Keratinocyte (primary cell): ENCODE measurements at regions not wholly inside any gene's neighbourhood (a gene's known extent, or its start where the extent isn't known, plus 50 kb on each side); places are given as distances from the start of the nearest gene placed in this dataset.
"Not testable (repeated sequence)": the region's sequence is repeated elsewhere in the genome, so short reads cannot be mapped to it uniquely, and the experiment has no call there.

Source experiments
- DNase-seq: peaks from one replicate; pipeline ENCODE4 v3.0.0-alpha.2; 2011; ENCODE audit warnings: low read depth, missing footprints, low spot score
- FAIRE-seq: peaks from 2 replicates; lab custom pipeline; 2011; peaks lifted over from hg19 to GRCh38; lab: Jason Lieb, UNC
- H2AFZ ChIP-seq: 2 replicates; pipeline ENCODE4 v1.6.0; 2012; ENCODE audit warnings: low read length, control low read depth, inconsistent platforms; ENCODE audit not compliant: control insufficient read depth
- H3K27ac ChIP-seq: 2 replicates; pipeline ENCODE4 v1.5.1; 2011; ENCODE audit warnings: low read length; ENCODE audit not compliant: control insufficient read depth, insufficient read depth
- H3K27me3 ChIP-seq: 3 replicates; pipeline ENCODE4 v1.6.0; 2011; ENCODE audit warnings: low read length; ENCODE audit not compliant: control insufficient read depth, insufficient read depth; ENCODE audit errors: extremely low read depth
- H3K36me3 ChIP-seq, 2 experiments: 2 replicates in 1 of 2; 3 replicates in 1 of 2; pipeline ENCODE4 v1.5.1; 2011; ENCODE audit warnings: low read length in 2 of 2, mild to moderate bottlenecking in 1 of 2; ENCODE audit not compliant: control insufficient read depth in 2 of 2, insufficient read depth in 2 of 2; ENCODE audit errors: extremely low read depth in 1 of 2
- H3K4me1 ChIP-seq: 3 replicates; pipeline ENCODE4 v1.5.1; 2011; ENCODE audit warnings: low read length; ENCODE audit not compliant: control insufficient read depth, insufficient read depth; ENCODE audit errors: extremely low read depth
- H3K4me2 ChIP-seq: 3 replicates; pipeline ENCODE4 v1.6.0; 2011; ENCODE audit warnings: low read depth, low read length; ENCODE audit not compliant: control insufficient read depth, insufficient read depth; ENCODE audit errors: extremely low read depth
- H3K4me3 ChIP-seq, 3 experiments: fragments of 200-600 bp in 1 of 3; sonication (generic) in 1 of 3; 2 replicates in 2 of 3; 3 replicates in 1 of 3; pipeline ENCODE4 v1.5.1; 2011 to 2016; ENCODE audit warnings: low read length in 3 of 3, mild to moderate bottlenecking in 3 of 3, control low read depth in 2 of 3, inconsistent platforms in 1 of 3, low read depth in 1 of 3, mixed read lengths in 1 of 3, mixed run types in 1 of 3, moderate library complexity in 1 of 3; ENCODE audit not compliant: control insufficient read depth in 2 of 3, insufficient read depth in 2 of 3; ENCODE audit errors: extremely low read depth in 1 of 3
- H3K79me2 ChIP-seq: 2 replicates; pipeline ENCODE4 v1.6.0; 2012; ENCODE audit warnings: low read length; ENCODE audit not compliant: control insufficient read depth, insufficient read depth
- H3K9ac ChIP-seq: 3 replicates; pipeline ENCODE4 v1.6.0; 2011; ENCODE audit warnings: low read length; ENCODE audit not compliant: control insufficient read depth, insufficient read depth; ENCODE audit errors: extremely low read depth
- H3K9me1 ChIP-seq: 3 replicates; pipeline ENCODE4 v1.6.0; 2011; ENCODE audit warnings: low read length; ENCODE audit not compliant: control insufficient read depth, insufficient read depth; ENCODE audit errors: extremely low read depth
- H3K9me3 ChIP-seq: 2 replicates; pipeline ENCODE4 v1.5.1; 2012; ENCODE audit warnings: low read depth, low read length; ENCODE audit not compliant: control insufficient read depth
- H4K20me1 ChIP-seq: 3 replicates; pipeline ENCODE4 v1.6.0; 2011; ENCODE audit warnings: low read length; ENCODE audit not compliant: control insufficient read depth, insufficient read depth; ENCODE audit errors: extremely low read depth
- dilution Hi-C: fragments of 300-500 bp; cut with MboI; formaldehyde crosslinking; loops from one replicate; pipeline ENCODE4 v1.7.0; 2020; ENCODE audit warnings: low sequenced_read_pairs; ENCODE audit not compliant: extremely low pct_ligation_motif_present

DNA sequence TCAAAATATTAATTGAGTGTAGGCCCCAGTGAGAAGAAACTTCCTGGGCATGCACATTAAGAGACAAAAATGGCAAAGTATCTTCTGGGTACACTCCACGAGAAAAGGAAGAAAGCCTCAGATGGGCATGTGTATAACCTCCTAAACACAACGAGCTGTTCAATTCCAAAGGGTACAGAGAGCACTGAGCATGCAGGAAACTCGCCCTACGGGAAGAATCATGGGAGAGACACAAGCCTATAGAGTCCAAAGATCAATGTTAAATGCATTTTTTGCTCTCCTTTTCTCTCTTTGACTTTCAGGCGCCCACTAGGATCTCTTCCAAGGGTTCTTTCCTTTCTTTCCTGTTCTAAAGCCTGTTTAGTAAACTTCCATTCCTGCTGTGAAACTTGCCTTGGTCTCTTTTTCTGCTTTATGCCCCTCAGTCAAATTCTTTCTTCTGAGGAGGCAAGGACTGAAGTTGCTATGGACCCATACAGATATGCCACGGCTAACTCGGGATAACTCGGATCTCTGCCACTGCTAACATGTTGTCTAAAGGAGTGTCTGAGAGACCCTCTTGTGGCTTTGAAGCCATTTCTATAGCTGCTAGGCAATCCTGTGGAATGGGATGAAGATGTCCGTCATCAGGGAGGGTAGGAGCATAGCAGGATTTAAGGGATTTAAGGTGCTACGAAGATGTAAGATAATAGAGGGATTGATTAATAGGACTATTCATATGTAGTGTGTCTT lies 99.5 kb upstream of the MTLN start:
- H3K27ac ChIP-seq, H3K4me1 ChIP-seq, H4K20me1 ChIP-seq, dilution Hi-C loops, H3K4me2 ChIP-seq, H3K9me1 ChIP-seq, DNase-seq, H3K4me3 ChIP-seq, H3K9me3 ChIP-seq, H3K36me3 ChIP-seq, H3K79me2 ChIP-seq, H2AFZ ChIP-seq, H3K9ac ChIP-seq, H3K27me3 ChIP-seq: not testable (repeated sequence)
- peak; percentile 29 for FAIRE-seq

DNA sequence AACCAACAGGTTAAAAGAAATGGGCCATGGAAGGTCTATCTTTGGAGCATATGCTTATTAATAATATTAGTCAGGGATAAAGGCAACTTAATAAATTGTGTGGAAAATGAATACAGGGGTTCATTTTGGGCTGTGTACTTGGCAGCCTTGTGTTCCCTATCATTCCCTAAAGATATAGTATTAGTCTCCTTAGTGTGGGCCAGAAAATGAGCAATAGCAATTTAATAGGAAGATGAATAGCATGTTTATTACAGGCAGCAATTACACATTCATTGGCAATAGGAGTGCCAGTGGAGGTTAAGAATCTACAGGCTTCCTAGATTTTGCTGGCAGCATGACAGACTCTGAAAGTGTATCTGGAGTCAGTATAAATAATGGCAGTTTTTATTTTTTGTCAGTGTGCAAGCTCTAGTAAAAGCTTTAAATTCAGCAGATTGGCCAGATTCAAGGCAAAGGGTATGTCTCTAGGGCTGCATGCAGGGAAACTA lies 98.7 kb upstream of the MTLN start:
- DNase-seq, H3K4me1 ChIP-seq, dilution Hi-C loops, H3K27ac ChIP-seq, H2AFZ ChIP-seq, H3K9ac ChIP-seq, H3K36me3 ChIP-seq, H3K27me3 ChIP-seq, H3K4me3 ChIP-seq, H3K9me1 ChIP-seq, H3K79me2 ChIP-seq, H3K9me3 ChIP-seq, H4K20me1 ChIP-seq, H3K4me2 ChIP-seq: not testable (repeated sequence)
- FAIRE-seq = peak; percentile 46

DNA sequence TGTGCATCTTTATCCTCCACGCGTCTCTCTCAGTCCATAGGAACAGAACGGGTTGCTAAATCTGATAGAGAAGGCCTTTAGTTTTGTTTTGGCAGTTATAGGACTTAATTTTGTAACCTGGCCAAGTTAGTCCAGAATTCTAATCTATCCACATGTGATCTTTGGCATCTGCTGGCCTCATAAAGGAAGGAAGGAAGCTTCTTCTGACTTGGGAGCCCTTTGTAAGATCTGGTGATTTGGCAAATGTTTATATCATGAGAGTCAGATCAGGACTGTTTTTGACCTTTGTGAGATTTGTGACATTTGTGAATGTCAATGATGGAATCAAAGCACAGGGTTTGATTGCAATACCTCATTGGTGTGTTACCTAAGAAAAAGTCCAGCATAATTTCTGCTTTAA lies 96.4 kb upstream of the MTLN start:
- DNase-seq, H4K20me1 ChIP-seq, H3K79me2 ChIP-seq, H3K27ac ChIP-seq, H3K4me2 ChIP-seq, H3K9me3 ChIP-seq, H3K27me3 ChIP-seq, H3K9ac ChIP-seq, H2AFZ ChIP-seq, H3K36me3 ChIP-seq, dilution Hi-C loops, H3K4me3 ChIP-seq, H3K4me1 ChIP-seq, H3K9me1 ChIP-seq: not testable (repeated sequence)
- peak; percentile 26 for FAIRE-seq

DNA sequence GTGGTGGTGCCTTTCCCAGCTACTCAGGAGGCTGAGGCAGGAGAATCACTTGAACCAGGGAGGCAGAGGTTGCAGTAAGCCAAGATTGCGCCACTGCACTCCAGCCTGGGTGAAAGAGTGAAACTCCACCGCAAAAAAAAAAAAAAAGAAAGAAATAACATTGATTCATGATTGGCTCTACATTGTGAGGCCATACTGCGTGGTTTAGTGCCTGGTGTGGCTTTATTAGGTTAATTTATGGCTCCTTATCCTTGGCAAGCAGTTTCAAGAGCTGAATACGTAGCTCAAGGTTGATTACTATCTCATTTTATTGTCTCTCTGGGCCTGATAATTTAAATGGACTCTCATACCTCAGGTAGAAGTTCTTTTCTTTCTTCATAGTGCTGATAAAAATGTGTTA lies 80.5 kb upstream of the MTLN start:
- H3K4me2 ChIP-seq, H3K9me1 ChIP-seq, H4K20me1 ChIP-seq, H3K9ac ChIP-seq, H3K36me3 ChIP-seq, H3K4me1 ChIP-seq, DNase-seq, H2AFZ ChIP-seq, H3K27me3 ChIP-seq, dilution Hi-C loops, FAIRE-seq, H3K79me2 ChIP-seq, H3K27ac ChIP-seq, H3K9me3 ChIP-seq, H3K4me3 ChIP-seq: not testable (repeated sequence)

DNA sequence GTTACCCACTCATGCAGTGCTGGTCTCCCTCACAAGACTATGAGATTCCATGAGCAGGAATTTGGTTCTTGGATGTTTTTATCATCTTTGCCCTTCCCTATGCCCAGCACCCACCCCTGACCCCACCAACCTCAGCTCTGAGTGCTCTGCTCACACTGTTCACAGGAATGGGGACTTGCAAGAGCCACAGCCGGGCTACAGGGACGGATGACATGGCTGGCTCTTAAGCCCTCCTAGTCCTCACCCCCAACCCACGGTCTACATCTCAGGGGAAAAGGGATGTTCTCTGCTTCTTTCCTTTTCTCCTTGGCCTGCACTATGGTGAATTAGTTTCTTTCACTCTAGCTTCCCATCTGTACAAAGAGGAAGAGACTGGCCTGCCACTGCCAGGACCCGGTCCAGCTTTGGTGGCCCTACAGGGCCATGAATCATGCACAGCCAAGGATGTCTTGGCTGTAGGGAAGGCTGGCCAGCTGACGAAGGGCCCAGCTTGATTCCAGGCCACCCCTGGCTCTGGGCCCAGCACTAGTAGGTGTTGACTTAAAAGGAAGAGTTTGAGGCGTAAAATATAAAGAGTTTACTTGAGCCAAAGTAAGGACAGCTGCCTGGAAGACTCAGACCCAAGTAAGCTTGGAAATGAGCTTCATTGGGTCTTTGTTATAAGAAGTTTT lies 79.7 kb upstream of the MTLN start:
- H3K27ac ChIP-seq, dilution Hi-C loops, H3K9me3 ChIP-seq, H3K27me3 ChIP-seq, H3K9ac ChIP-seq, H3K4me1 ChIP-seq, DNase-seq, H3K4me3 ChIP-seq, FAIRE-seq, H3K4me2 ChIP-seq, H2AFZ ChIP-seq, H3K9me1 ChIP-seq, H4K20me1 ChIP-seq, H3K36me3 ChIP-seq, H3K79me2 ChIP-seq: not testable (repeated sequence)
